ENCODE measurements at regions not wholly inside any gene's neighbourhood (a gene's known extent, or its start where the extent isn't known, plus 50 kb on each side); places are given as distances from the start of the nearest gene placed in this dataset.

GRCh38 chr22:48618326-48618725 is 1209.3 kb downstream of the BRD1 start:
- no peaks in the 10 kb centered on the region for H3K9me3 ChIP-seq (ENCODE audit: control insufficient read depth, insufficient read depth, low read length)
- no peak for TF ChIP-seq EZH2phosphoT487 (IDR thresholded peaks at IDR 0.05; ENCODE audit: borderline replicate concordance, low read length)
- no peak for TF ChIP-seq CTCF (IDR thresholded peaks at IDR 0.05; ENCODE audit: low read depth, low read length, poor library complexity, severe bottlenecking)
- H3K79me2 ChIP-seq (ENCODE audit: control insufficient read depth, low read length), result no peaks in the 10 kb centered on the region

GRCh38 chr22:48616656-48617055 is 1211.0 kb downstream of the BRD1 start:
- H3K27ac ChIP-seq (ENCODE audit: low read depth, low read length), result no peak overlapping the region
- H3F3A ChIP-seq (ENCODE audit: control insufficient read depth, insufficient read depth), result no peaks in the 10 kb centered on the region
- no peaks in the 10 kb centered on the region for H3K27me3 ChIP-seq (ENCODE audit: control insufficient read depth, low read length)
- no peak overlapping the region for H3K4me3 ChIP-seq (ENCODE audit: low read length)
- TF ChIP-seq EZH2phosphoT487 (IDR thresholded peaks at IDR 0.05; ENCODE audit: borderline replicate concordance, low read length) (no peak), CTCF (IDR thresholded peaks at IDR 0.05; ENCODE audit: low read depth, low read length, poor library complexity, severe bottlenecking) (no peak)
- H4K20me1 ChIP-seq (ENCODE audit: control insufficient read depth, insufficient read depth, low read depth, low read length), result no peaks in the 10 kb centered on the region
- H3K9me3 ChIP-seq (ENCODE audit: control insufficient read depth, insufficient read depth, low read length), result no peaks in the 10 kb centered on the region
- H3K36me3 ChIP-seq (ENCODE audit: control insufficient read depth, low read length), result no peaks in the 10 kb centered on the region
- no peaks in the 10 kb centered on the region for H3K9me2 ChIP-seq (replicated peaks; ENCODE audit: control insufficient read depth, low read length)
- no peak overlapping the region for H3K4me2 ChIP-seq (ENCODE audit: low read length)
- H3K79me2 ChIP-seq (ENCODE audit: control insufficient read depth, low read length), result no peaks in the 10 kb centered on the region
- no peaks in the 10 kb centered on the region for H3K4me1 ChIP-seq (ENCODE audit: control insufficient read depth, low read length)

More at GRCh38 chr22:48618326-48618725, 1209.3 kb downstream of the BRD1 start:
- Histone ChIP-seq H4K20me1 (ENCODE audit: control insufficient read depth, insufficient read depth, low read depth, low read length) (no peaks in the 10 kb centered on the region), H3K27me3 (ENCODE audit: control insufficient read depth, low read length) (no peaks in the 10 kb centered on the region), H3K4me3 (ENCODE audit: low read length) (no peak overlapping the region), H3K4me2 (ENCODE audit: low read length) (no peak overlapping the region), H3K4me1 (ENCODE audit: control insufficient read depth, low read length) (no peaks in the 10 kb centered on the region), H3K9me2 (replicated peaks; ENCODE audit: control insufficient read depth, low read length) (no peaks in the 10 kb centered on the region), H3K36me3 (ENCODE audit: control insufficient read depth, low read length) (no peaks in the 10 kb centered on the region), H3F3A (ENCODE audit: control insufficient read depth, insufficient read depth) (no peaks in the 10 kb centered on the region), H3K27ac (ENCODE audit: low read depth, low read length) (no peak overlapping the region)

- H3K9me2 ChIP-seq (replicated peaks; ENCODE audit: control insufficient read depth, low read length), result no peaks in the 10 kb centered on the region
- H3K27me3 ChIP-seq (ENCODE audit: control insufficient read depth, low read length), result no peaks in the 10 kb centered on the region
- H3K27ac ChIP-seq (ENCODE audit: low read depth, low read length), result no peak overlapping the region
- TF ChIP-seq EZH2phosphoT487 (IDR thresholded peaks at IDR 0.05; ENCODE audit: borderline replicate concordance, low read length), result no peak
- TF ChIP-seq CTCF (IDR thresholded peaks at IDR 0.05; ENCODE audit: low read depth, low read length, poor library complexity, severe bottlenecking), result no peak
- H3K36me3 ChIP-seq (ENCODE audit: control insufficient read depth, low read length), result no peaks in the 10 kb centered on the region
- no peak overlapping the region for H3K4me3 ChIP-seq (ENCODE audit: low read length)
- H3K4me2 ChIP-seq (ENCODE audit: low read length), result no peak overlapping the region
- H3K4me1 ChIP-seq (ENCODE audit: control insufficient read depth, low read length), result no peaks in the 10 kb centered on the region
- H3F3A ChIP-seq (ENCODE audit: control insufficient read depth, insufficient read depth), result no peaks in the 10 kb centered on the region
- no peaks in the 10 kb centered on the region for H3K9me3 ChIP-seq (ENCODE audit: control insufficient read depth, insufficient read depth, low read length)
- no peaks in the 10 kb centered on the region for H3K79me2 ChIP-seq (ENCODE audit: control insufficient read depth, low read length)
- H4K20me1 ChIP-seq (ENCODE audit: control insufficient read depth, insufficient read depth, low read depth, low read length), result no peaks in the 10 kb centered on the region
Observed at GRCh38 chr22:48615171-48616008, 1212.3 kb downstream of the BRD1 start.
